IPS-20b (cell line): ENCODE measurements at regions not wholly inside any gene's neighbourhood (a gene's known extent, or its start where the extent isn't known, plus 50 kb on each side); places are given as distances from the start of the nearest gene placed in this dataset.

ENCODE experiments used
- H3K27ac ChIP-seq: one replicate; pipeline ENCODE4 v1.5.1; 2013; ENCODE audit warnings: low read length
- H3K27me3 ChIP-seq: 2 replicates; pipeline ENCODE4 v1.6.1; 2013; ENCODE audit warnings: mild to moderate bottlenecking, low read length, inconsistent platforms; ENCODE audit not compliant: insufficient read depth
- H3K36me3 ChIP-seq: 2 replicates; pipeline ENCODE4 v1.6.1; 2013; ENCODE audit warnings: low read depth, mild to moderate bottlenecking, inconsistent platforms, low read length, moderate library complexity; ENCODE audit not compliant: insufficient read depth
- H3K4me1 ChIP-seq: 2 replicates; pipeline ENCODE4 v1.6.1; 2013; ENCODE audit warnings: mild to moderate bottlenecking, control low read depth, inconsistent platforms, low read length, moderate library complexity; ENCODE audit not compliant: insufficient read depth
- H3K4me3 ChIP-seq: 2 replicates; pipeline ENCODE4 v1.5.1; 2013; ENCODE audit warnings: mild to moderate bottlenecking, low read length, inconsistent platforms
- H3K9ac ChIP-seq: 2 replicates; pipeline ENCODE4 v1.6.1; 2013; ENCODE audit warnings: low read depth, mild to moderate bottlenecking, inconsistent platforms, low read length, moderate library complexity
- H3K9me3 ChIP-seq: 2 replicates; pipeline ENCODE4 v1.6.1; 2013; ENCODE audit warnings: mild to moderate bottlenecking, low read depth, low read length, inconsistent platforms; ENCODE audit not compliant: insufficient read depth

- Histone ChIP-seq H3K9ac (no peak overlapping the region), H3K27me3 (no peaks in the 10 kb centered on the region), H3K9me3 (no peaks in the 10 kb centered on the region), H3K27ac (no peak overlapping the region), H3K36me3 (no peaks in the 10 kb centered on the region), H3K4me1 (no peaks in the 10 kb centered on the region), H3K4me3 (no peak overlapping the region)
Measured at GRCh38 chr4:163666332-163666873, 171.9 kb downstream of the TMA16 start.

GRCh38 chr4:163672751-163673150, 178.3 kb downstream of the TMA16 start:
- Histone ChIP-seq H3K36me3 (no peaks in the 10 kb centered on the region), H3K9ac (no peak overlapping the region), H3K4me1 (no peaks in the 10 kb centered on the region), H3K9me3 (no peaks in the 10 kb centered on the region), H3K4me3 (no peak overlapping the region), H3K27me3 (no peaks in the 10 kb centered on the region), H3K27ac (no peak overlapping the region)

DNA sequence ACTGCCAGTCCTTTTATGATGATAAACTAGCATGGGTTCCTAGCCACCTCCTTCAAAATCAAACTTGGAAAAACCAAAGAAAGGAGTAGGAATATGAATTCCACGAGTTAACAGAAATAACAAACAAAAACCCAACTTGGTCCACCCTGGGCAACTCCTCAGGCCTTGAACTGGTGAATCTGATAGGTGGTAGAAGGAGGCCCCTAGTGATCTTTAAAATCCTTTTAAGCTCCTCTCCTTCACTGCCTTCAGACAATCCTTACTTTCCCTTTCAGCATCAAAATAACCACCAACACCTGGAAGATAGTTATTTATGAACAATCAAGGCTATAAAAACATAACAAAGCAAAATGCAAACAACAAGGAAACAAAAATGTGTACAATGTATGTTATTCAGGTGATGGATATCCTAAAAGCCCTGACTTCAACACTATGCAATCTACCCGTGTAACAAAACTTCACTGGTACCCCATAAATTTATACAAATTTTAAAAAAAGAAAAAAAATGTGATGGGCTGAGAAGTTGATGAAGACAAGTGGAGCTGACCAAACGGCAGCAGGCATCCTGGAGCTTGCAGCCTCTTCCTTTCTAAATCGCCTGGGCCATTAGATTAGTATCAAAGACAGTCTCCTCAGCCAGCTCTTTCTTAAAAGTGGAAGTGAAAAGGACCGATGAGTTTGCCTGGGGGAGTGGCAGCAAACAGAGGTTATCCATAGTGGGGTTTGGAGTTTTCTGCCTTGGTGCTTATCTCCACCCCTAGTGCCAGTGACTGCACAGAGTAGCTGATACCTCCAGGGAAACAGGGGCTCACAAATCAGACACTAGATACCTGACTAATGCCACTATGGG, 179.6 kb downstream of the TMA16 start:
- Histone ChIP-seq H3K27ac (no peak overlapping the region), H3K9me3 (no peaks in the 10 kb centered on the region), H3K4me3 (no peak overlapping the region), H3K36me3 (no peaks in the 10 kb centered on the region), H3K9ac (no peak overlapping the region), H3K4me1 (no peaks in the 10 kb centered on the region), H3K27me3 (no peaks in the 10 kb centered on the region)

DNA sequence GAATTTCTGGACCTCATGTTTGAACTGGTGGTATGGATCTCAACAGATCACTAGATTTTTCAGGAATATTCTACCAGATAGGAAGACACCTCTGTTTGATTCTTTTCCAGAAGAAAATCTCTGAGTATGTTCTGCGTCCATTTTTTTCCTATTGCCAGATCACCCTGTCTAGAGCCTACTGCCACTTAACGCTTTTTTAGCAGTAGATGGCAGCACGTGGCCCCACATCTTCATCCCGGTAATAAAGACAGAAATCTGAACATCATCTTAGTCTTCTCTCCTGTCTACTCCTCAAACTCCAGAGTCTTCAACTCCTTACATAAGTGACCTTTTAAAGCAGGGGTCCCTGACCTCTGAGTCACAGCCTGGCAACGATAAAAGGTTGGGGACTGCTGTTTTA, 184.7 kb downstream of the TMA16 start:
- no peaks in the 10 kb centered on the region for H3K36me3 ChIP-seq

GRCh38 chr4:163680386-163681098, 186.1 kb downstream of the TMA16 start:
- H3K4me1 ChIP-seq, result no peaks in the 10 kb centered on the region
- H3K9ac ChIP-seq, result no peak overlapping the region
- no peaks in the 10 kb centered on the region for H3K36me3 ChIP-seq
- H3K9me3 ChIP-seq, result no peaks in the 10 kb centered on the region
- no peak overlapping the region for H3K4me3 ChIP-seq
- H3K27me3 ChIP-seq, result no peaks in the 10 kb centered on the region
- no peak overlapping the region for H3K27ac ChIP-seq

More for the DNA sequence above, 184.7 kb downstream of the TMA16 start:
- no peak overlapping the region for H3K27ac ChIP-seq
- H3K27me3 ChIP-seq, result no peaks in the 10 kb centered on the region
- H3K9me3 ChIP-seq, result no peaks in the 10 kb centered on the region
- H3K4me1 ChIP-seq, result no peaks in the 10 kb centered on the region
- H3K4me3 ChIP-seq, result no peak overlapping the region
- no peak overlapping the region for H3K9ac ChIP-seq

- Histone ChIP-seq H3K4me1 (no peaks in the 10 kb centered on the region), H3K27ac (no peak overlapping the region), H3K36me3 (no peaks in the 10 kb centered on the region), H3K9me3 (no peaks in the 10 kb centered on the region), H3K4me3 (no peak overlapping the region), H3K27me3 (no peaks in the 10 kb centered on the region), H3K9ac (no peak overlapping the region)
Measured at GRCh38 chr4:163681208-163681821, 186.8 kb downstream of the TMA16 start.

DNA sequence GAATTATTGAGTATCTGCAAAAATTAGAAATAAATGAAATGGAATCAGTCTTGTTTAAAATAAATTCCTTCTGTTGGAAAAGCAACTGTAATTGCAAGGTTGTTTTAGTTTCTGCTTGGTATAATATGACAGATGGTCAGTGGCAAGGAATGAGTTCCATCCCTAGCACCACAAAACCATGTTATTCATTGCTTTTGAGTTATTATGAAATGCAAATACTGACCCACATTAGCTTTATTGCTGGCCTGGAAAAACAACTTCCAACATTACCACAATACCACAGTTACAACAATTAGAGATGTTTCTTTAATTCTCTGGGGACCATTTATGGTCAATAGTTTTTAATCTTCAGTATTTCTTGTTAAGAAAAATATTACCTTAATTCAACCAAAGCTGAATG, 194.4 kb downstream of the TMA16 start:
- H3K9me3 ChIP-seq, result no peaks in the 10 kb centered on the region
- H3K4me1 ChIP-seq, result no peaks in the 10 kb centered on the region
- H3K9ac ChIP-seq, result no peak overlapping the region
- no peak overlapping the region for H3K27ac ChIP-seq
- no peaks in the 10 kb centered on the region for H3K27me3 ChIP-seq
- no peak overlapping the region for H3K4me3 ChIP-seq
- no peaks in the 10 kb centered on the region for H3K36me3 ChIP-seq

DNA sequence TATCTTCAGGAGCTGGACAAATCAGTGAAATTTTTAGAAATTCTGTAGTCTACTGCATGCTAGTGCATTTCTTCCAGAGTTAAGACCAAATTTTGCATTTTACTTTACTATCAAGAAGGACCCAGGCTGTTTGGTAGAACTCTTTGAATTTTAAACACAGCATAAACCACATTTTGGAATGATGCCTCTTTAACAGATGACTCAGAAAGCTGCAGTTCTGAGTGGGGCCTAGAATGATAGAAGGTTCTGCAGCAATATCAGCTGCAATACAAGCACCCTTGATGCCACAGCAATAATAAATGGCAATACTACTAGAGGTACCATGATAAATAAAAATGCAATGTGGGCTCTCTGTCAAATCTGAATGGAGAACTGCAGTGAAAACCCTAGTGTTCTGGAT, 198.7 kb downstream of the TMA16 start:
- Histone ChIP-seq H3K4me3 (no peak overlapping the region), H3K27me3 (no peaks in the 10 kb centered on the region), H3K9ac (no peak overlapping the region), H3K36me3 (no peaks in the 10 kb centered on the region), H3K27ac (no peak overlapping the region), H3K4me1 (no peaks in the 10 kb centered on the region), H3K9me3 (no peaks in the 10 kb centered on the region)

GRCh38 chr4:163693776-163694175, 199.3 kb downstream of the TMA16 start:
- Histone ChIP-seq H3K36me3 (no peaks in the 10 kb centered on the region), H3K9me3 (no peaks in the 10 kb centered on the region), H3K9ac (no peak overlapping the region), H3K4me3 (no peak overlapping the region), H3K27ac (no peak overlapping the region), H3K4me1 (no peaks in the 10 kb centered on the region), H3K27me3 (no peaks in the 10 kb centered on the region)

DNA sequence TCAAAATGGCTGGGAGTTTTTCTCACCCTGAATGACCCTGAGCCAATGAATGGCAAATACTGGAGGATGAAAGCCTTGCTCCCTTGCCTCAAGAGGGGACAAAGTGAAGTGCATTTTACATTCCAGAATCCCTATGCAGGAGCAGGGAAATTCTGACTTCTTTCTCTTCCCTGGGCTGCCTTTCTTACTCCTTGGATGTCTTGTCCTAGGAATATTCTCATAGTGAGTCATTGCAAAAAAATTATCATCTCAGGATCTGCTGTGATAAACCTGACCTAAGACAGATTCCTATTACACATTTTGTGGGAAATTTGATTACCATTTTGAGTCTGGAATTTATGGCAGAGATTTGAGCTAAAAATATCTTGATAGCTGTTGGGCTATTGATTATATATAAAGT, 199.9 kb downstream of the TMA16 start:
- H3K36me3 ChIP-seq, result no peaks in the 10 kb centered on the region
- H3K9me3 ChIP-seq, result no peaks in the 10 kb centered on the region
- H3K27ac ChIP-seq, result no peak overlapping the region
- no peak overlapping the region for H3K9ac ChIP-seq
- no peaks in the 10 kb centered on the region for H3K4me1 ChIP-seq
- no peak overlapping the region for H3K4me3 ChIP-seq
- H3K27me3 ChIP-seq, result no peaks in the 10 kb centered on the region

DNA sequence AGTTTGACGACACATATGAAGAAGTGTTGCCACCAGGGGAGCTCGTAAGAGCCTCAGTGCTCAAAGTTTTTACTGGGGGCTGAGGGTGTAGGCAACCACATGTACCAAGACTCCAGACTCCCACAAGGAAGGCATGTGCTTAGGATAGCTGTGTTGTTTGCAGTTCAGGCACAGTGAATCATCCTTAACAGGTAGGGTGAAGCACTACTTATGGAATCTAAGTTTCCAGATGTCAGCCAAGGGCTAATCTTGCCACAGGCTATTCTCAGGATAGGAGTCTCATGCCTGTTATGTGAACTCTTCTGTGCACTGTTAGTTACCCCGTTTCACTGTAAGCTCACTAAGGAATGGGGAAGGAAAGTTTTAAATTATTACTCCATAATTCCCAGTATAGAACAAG, 202.6 kb downstream of the TMA16 start:
- no peaks in the 10 kb centered on the region for H3K36me3 ChIP-seq
- H3K9ac ChIP-seq, result no peak overlapping the region
- no peak overlapping the region for H3K27ac ChIP-seq
- H3K4me3 ChIP-seq, result no peak overlapping the region
- H3K27me3 ChIP-seq, result no peaks in the 10 kb centered on the region
- no peaks in the 10 kb centered on the region for H3K9me3 ChIP-seq
- H3K4me1 ChIP-seq, result no peaks in the 10 kb centered on the region
